GM10266 (cell line): ENCODE measurements at regions not wholly inside any gene's neighbourhood (a gene's known extent, or its start where the extent isn't known, plus 50 kb on each side); places are given as distances from the start of the nearest gene placed in this dataset.

Experiments used
- DNase-seq: peaks from one replicate; pipeline ENCODE4 v3.0.0; 2012; ENCODE audit errors: extremely low spot score
- TF ChIP-seq, protein P1 (sequence below): IDR thresholded peaks from 2 replicates; pipeline ENCODE4 v1.5.1; 2012; ENCODE audit warnings: mild to moderate bottlenecking, low read depth; ENCODE audit not compliant: control insufficient read depth, insufficient read depth; ENCODE audit errors: missing control alignments

GRCh38 chr6:2432292-2432691 lies 186.9 kb upstream of the GMDS start:
- TF ChIP-seq, protein P1, sequence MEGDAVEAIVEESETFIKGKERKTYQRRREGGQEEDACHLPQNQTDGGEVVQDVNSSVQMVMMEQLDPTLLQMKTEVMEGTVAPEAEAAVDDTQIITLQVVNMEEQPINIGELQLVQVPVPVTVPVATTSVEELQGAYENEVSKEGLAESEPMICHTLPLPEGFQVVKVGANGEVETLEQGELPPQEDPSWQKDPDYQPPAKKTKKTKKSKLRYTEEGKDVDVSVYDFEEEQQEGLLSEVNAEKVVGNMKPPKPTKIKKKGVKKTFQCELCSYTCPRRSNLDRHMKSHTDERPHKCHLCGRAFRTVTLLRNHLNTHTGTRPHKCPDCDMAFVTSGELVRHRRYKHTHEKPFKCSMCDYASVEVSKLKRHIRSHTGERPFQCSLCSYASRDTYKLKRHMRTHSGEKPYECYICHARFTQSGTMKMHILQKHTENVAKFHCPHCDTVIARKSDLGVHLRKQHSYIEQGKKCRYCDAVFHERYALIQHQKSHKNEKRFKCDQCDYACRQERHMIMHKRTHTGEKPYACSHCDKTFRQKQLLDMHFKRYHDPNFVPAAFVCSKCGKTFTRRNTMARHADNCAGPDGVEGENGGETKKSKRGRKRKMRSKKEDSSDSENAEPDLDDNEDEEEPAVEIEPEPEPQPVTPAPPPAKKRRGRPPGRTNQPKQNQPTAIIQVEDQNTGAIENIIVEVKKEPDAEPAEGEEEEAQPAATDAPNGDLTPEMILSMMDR: no peak
- DNase-seq: no peak

GRCh38 chr6:2430612-2431011 lies 185.2 kb upstream of the GMDS start:
- TF ChIP-seq, protein P1: no peak
- DNase-seq: no peak

- DNase-seq: no peak
- TF ChIP-seq, protein P1: no peak
These were observed 184.1 kb upstream of the GMDS start for GRCh38 chr6:2429460-2429859.

DNA sequence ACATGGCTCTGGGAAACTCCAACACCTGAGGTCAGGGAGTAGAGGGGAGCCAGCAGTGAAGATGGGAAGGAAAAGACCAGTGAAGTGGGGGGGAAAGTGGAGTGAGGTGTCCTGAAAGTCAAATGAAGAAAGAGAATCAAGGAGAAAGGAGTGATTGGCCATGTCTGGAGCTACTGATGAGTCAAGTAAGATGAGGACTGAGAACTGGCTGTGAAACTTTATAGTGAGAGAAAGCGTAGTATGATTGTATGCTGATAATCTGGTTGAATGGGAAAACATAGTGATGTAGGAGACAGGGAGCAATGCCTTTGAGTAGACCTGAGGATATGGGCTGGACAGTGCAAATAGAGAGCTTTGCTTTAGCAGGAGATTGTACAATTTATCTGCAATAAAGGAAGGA lies 183.6 kb upstream of the GMDS start:
- no peak for DNase-seq
- TF ChIP-seq, protein P1: no peak

DNA sequence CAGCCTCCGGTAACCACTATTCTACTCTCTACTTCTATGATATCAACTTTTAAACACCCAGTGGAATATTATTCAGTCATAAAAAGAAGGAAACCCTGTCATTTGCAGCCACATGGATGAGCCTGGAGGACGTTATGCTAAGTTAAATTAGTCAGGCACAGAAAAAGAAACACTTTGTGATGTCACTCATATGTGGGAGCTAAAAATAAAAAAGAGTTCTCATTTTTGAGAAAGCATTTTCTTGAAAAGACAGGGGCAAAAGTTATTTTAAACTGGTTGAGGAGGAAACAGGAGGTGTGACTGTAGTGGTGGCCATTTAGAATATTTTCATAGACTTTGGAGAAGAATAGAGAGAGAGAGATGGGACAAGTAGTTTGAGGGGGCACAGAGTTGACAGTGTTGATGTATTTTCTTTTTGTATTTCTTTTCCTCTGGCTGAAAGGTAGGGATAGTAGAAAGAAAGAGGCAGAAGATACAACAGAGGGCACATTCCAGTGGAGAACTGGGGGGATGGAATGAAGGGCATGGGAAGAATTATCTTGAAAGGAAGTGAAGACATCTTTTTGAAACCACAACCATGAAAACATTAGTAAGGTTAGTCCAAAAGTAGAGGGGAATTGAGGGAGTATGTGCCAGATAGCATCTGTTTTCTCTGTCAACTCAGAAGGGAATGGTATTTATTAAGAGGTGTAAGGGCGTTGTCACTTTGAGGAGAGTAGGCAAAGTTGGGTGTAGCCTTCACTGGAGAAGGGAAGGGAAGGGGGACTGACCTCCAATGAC lies 181.3 kb upstream of the GMDS start:
- TF ChIP-seq, protein P1: no peak
- DNase-seq: no peak

DNA sequence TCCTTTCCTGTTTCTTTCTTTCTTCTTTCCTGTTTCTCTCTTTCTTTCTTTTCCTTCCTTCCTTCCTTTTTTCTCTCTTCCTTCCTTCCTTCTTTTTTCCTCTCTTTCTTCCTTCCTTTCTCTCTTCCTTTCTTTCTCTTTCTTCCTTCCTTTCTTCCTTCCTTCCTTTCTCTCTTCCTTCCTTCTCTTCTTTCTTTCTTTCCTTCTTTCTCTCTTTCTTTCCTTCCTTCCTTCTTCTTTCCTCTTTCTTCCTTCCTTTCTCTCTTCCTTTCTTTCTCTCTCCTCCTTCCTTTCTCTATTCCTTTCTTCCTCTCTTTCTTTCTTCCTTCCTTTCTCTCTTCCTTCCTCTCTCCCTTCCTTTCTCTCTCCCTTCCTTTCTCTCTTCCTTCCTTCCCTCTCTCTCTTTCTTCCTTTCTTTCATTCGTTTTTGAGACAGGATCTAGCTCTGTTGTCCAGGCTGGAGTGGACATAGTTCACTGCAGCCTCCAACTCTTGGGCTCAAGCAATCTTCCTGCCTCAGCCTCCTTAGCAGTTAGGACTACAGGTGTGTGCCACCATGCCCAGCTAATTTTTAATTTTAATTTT lies 170.8 kb upstream of the GMDS start:
- TF ChIP-seq, protein P1: no peak
- no peak for DNase-seq

DNA sequence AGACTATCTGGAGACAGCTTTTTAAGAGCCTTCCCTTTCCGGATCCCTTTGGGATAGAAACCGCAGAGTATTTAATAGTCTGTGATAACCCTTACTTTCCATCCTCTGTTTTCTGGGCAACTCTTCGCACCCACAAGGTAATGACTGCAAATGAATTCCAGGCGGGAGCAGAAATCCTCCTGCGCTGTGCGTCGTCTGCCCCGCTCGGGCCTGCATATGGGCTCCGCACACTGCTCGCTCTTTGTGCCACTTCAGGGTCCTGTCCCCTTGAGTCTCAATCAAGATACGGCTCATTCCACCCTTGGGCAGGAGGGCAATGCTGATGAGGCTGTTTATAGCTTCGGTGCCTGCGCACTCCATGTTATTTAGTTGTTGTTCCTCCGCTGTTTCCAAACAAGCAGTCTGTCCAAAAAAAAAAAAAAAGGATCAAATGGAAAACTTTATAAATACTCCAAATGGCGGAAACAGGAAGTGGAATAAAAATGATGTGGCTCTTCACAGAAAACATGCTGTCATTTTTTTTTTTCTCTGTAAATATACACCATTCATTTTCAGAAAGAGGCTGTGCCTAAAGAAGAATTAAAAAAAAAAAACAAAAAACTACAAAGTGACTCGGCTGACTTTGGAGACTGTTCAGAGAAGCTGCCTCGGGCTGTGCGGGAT lies 169.6 kb upstream of the GMDS start:
- TF ChIP-seq, protein P1: no peak

More for the DNA sequence above, 169.6 kb upstream of the GMDS start:
- no peak for DNase-seq
